ENCODE measurements at regions not wholly inside any gene's neighbourhood (a gene's known extent, or its start where the extent isn't known, plus 50 kb on each side); places are given as distances from the start of the nearest gene placed in this dataset.

DNA sequence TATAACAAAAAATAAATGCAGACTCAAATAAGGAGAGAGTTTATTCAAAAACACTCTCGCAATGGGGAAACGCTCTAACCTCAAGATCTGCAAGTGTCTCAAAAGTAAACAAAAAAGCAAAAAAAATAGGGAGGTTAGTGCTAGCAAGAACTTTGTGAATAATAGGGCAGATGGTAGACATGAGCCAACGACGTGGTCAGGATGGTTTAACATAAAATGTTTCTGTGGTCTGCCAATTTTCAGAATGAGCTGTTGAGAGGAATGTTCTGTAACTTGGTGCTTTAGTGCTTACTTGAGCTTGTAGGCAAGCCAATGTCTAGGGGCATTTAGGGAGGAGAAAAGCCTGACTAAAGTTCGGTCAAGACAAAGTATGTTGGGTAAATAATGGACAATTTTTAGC lies 1813.9 kb upstream of the CDH6 start:
- no peak overlapping the region for H3K4me3 ChIP-seq (ENCODE audit: low read length)
- no peaks in the 10 kb centered on the region for H3K9me2 ChIP-seq (replicated peaks; ENCODE audit: control insufficient read depth, low read length)
- H3K79me2 ChIP-seq (ENCODE audit: control insufficient read depth, low read length) = no peaks in the 10 kb centered on the region
- no peaks in the 10 kb centered on the region for H3K27me3 ChIP-seq (ENCODE audit: control insufficient read depth, low read length)
- no peaks in the 10 kb centered on the region for H3K36me3 ChIP-seq (ENCODE audit: control insufficient read depth, low read length)
- peaks cover 6% of the 10 kb centered on the region; the same call in 1 of the 2 replicates for H3K9me3 ChIP-seq (ENCODE audit: control insufficient read depth, insufficient read depth, low read length)
- no peak overlapping the region for H3K27ac ChIP-seq (ENCODE audit: low read depth, low read length)
- H3K4me1 ChIP-seq (ENCODE audit: control insufficient read depth, low read length) = no peaks in the 10 kb centered on the region
- H3K4me2 ChIP-seq (ENCODE audit: low read length) = no peak overlapping the region
- no peak for TF ChIP-seq EZH2phosphoT487 (IDR thresholded peaks at IDR 0.05; ENCODE audit: borderline replicate concordance, low read length)
- TF ChIP-seq, protein P1, sequence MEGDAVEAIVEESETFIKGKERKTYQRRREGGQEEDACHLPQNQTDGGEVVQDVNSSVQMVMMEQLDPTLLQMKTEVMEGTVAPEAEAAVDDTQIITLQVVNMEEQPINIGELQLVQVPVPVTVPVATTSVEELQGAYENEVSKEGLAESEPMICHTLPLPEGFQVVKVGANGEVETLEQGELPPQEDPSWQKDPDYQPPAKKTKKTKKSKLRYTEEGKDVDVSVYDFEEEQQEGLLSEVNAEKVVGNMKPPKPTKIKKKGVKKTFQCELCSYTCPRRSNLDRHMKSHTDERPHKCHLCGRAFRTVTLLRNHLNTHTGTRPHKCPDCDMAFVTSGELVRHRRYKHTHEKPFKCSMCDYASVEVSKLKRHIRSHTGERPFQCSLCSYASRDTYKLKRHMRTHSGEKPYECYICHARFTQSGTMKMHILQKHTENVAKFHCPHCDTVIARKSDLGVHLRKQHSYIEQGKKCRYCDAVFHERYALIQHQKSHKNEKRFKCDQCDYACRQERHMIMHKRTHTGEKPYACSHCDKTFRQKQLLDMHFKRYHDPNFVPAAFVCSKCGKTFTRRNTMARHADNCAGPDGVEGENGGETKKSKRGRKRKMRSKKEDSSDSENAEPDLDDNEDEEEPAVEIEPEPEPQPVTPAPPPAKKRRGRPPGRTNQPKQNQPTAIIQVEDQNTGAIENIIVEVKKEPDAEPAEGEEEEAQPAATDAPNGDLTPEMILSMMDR (IDR thresholded peaks at IDR 0.05; ENCODE audit: low read depth, low read length, poor library complexity, severe bottlenecking) = no peak
- H4K20me1 ChIP-seq (ENCODE audit: control insufficient read depth, insufficient read depth, low read depth, low read length) = no peaks in the 10 kb centered on the region
- no peaks in the 10 kb centered on the region for H3F3A ChIP-seq (ENCODE audit: control insufficient read depth, insufficient read depth)

DNA sequence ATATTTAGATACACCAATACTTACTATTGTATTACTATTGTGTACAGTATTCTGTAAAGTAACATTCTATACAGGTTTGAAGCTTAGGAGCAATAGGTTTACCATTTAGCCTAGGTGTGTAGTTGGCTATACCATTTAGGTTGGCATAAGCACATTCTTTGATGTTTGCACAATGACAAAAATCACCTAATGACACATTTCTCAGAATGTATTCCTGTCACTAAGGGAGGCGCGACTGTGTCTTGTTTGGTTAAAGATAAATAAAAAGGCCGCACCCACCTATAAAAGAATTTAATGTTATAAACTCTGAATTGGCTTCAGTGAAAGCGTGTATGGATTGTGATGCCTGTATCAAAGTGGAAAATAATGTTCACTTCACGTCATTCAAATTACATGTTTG lies 1815.4 kb upstream of the CDH6 start:
- H3K79me2 ChIP-seq (ENCODE audit: control insufficient read depth, low read length) = no peaks in the 10 kb centered on the region
- no peaks in the 10 kb centered on the region for H3F3A ChIP-seq (ENCODE audit: control insufficient read depth, insufficient read depth)
- no peaks in the 10 kb centered on the region for H4K20me1 ChIP-seq (ENCODE audit: control insufficient read depth, insufficient read depth, low read depth, low read length)
- TF ChIP-seq, protein P1 (IDR thresholded peaks at IDR 0.05; ENCODE audit: low read depth, low read length, poor library complexity, severe bottlenecking) = no peak
- H3K4me3 ChIP-seq (ENCODE audit: low read length) = no peak overlapping the region
- H3K27me3 ChIP-seq (ENCODE audit: control insufficient read depth, low read length) = no peaks in the 10 kb centered on the region
- H3K9me2 ChIP-seq (replicated peaks; ENCODE audit: control insufficient read depth, low read length) = no peaks in the 10 kb centered on the region
- no peak overlapping the region for H3K4me2 ChIP-seq (ENCODE audit: low read length)
- peaks cover 6% of the 10 kb centered on the region; the same call in 1 of the 2 replicates for H3K9me3 ChIP-seq (ENCODE audit: control insufficient read depth, insufficient read depth, low read length)
- H3K4me1 ChIP-seq (ENCODE audit: control insufficient read depth, low read length) = no peaks in the 10 kb centered on the region
- no peak overlapping the region for H3K27ac ChIP-seq (ENCODE audit: low read depth, low read length)
- H3K36me3 ChIP-seq (ENCODE audit: control insufficient read depth, low read length) = no peaks in the 10 kb centered on the region

DNA sequence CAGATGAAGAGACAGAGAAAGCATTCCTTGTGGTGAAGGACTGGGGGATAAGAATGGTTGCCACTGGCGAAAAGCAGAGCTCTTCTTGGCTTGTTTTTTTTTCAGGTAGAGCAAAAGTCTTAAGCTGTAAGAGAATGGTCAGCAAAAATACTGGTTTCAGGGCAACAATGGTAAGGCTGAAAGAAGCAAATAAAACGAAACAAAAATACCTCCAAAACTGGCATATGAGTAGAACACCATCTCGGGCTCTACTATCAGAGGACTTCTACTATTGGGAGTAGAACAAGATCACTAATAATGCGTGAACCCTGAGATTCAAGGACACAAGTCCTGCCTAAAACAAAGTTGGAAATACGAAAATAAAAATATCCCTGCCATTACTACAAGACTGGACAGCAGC lies 1823.2 kb upstream of the CDH6 start:
- Histone ChIP-seq H3K9me3 (ENCODE audit: control insufficient read depth, insufficient read depth, low read length) (no peaks in the 10 kb centered on the region), H3K4me3 (ENCODE audit: low read length) (no peak overlapping the region), H3F3A (ENCODE audit: control insufficient read depth, insufficient read depth) (no peaks in the 10 kb centered on the region), H4K20me1 (ENCODE audit: control insufficient read depth, insufficient read depth, low read depth, low read length) (no peaks in the 10 kb centered on the region), H3K4me2 (ENCODE audit: low read length) (no peak overlapping the region), H3K4me1 (ENCODE audit: control insufficient read depth, low read length) (no peaks in the 10 kb centered on the region), H3K27me3 (ENCODE audit: control insufficient read depth, low read length) (no peaks in the 10 kb centered on the region), H3K9me2 (replicated peaks; ENCODE audit: control insufficient read depth, low read length) (no peaks in the 10 kb centered on the region), H3K27ac (ENCODE audit: low read depth, low read length) (no peak overlapping the region), H3K36me3 (ENCODE audit: control insufficient read depth, low read length) (no peaks in the 10 kb centered on the region), H3K79me2 (ENCODE audit: control insufficient read depth, low read length) (no peaks in the 10 kb centered on the region)
- TF ChIP-seq EZH2phosphoT487 (IDR thresholded peaks at IDR 0.05; ENCODE audit: borderline replicate concordance, low read length) = no peak
- TF ChIP-seq, protein P1 (IDR thresholded peaks at IDR 0.05; ENCODE audit: low read depth, low read length, poor library complexity, severe bottlenecking) = no peak
